Cardiac fibroblast (primary cell): ENCODE measurements at regions not wholly inside any gene's neighbourhood (a gene's known extent, or its start where the extent isn't known, plus 50 kb on each side); places are given as distances from the start of the nearest gene placed in this dataset.

Experiments
- DNase-seq, 2 donors: peaks; one replicate each; pipeline versions ENCODE4 v3.0.0 to v3.0.0-alpha.2; 2010; ENCODE audit warnings: low read depth in 2 of 2
- H3K4me3 ChIP-seq, 2 donors: replicated peaks in 1 of 2; 1 replicate in 1 of 2; 2 replicates in 1 of 2; pipeline ENCODE4 v1.5.1; 2011; ENCODE audit warnings: low read depth in 2 of 2, low read length in 2 of 2, mild to moderate bottlenecking in 2 of 2, moderate library complexity in 1 of 2
- TF ChIP-seq, protein P1 (sequence below): IDR thresholded peaks from one replicate; pipeline ENCODE4 v1.5.1; 2011; ENCODE audit warnings: low read depth, mild to moderate bottlenecking, low read length, inconsistent platforms

DNA sequence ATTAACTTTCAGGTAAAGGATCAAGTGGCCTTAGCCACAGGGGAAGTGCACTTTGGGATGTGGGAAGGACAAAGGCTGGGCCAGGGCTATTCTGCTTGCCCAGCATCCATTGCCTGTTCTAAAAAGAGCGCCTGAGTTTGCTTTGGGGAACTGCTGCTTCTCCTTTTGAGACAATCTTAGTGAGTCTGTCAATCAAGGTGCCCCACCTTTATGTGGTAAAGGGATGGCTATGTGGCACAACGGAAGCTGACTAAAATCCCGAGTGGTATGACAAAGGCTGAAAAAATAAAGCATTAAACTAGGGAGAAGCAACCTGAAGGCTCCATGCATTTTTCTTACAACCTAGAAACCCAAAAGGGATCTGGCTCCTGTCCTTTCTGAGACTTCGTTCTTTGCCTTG, 540.5 kb downstream of the SLC4A3 start:
- TF ChIP-seq, protein P1, sequence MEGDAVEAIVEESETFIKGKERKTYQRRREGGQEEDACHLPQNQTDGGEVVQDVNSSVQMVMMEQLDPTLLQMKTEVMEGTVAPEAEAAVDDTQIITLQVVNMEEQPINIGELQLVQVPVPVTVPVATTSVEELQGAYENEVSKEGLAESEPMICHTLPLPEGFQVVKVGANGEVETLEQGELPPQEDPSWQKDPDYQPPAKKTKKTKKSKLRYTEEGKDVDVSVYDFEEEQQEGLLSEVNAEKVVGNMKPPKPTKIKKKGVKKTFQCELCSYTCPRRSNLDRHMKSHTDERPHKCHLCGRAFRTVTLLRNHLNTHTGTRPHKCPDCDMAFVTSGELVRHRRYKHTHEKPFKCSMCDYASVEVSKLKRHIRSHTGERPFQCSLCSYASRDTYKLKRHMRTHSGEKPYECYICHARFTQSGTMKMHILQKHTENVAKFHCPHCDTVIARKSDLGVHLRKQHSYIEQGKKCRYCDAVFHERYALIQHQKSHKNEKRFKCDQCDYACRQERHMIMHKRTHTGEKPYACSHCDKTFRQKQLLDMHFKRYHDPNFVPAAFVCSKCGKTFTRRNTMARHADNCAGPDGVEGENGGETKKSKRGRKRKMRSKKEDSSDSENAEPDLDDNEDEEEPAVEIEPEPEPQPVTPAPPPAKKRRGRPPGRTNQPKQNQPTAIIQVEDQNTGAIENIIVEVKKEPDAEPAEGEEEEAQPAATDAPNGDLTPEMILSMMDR, result no peak
- no peak for DNase-seq
- no peak overlapping the region for H3K4me3 ChIP-seq

GRCh38 chr2:220168891-220169546, 541.6 kb downstream of the SLC4A3 start:
- H3K4me3 ChIP-seq, result no peak overlapping the region
- no peak for DNase-seq
- TF ChIP-seq, protein P1, result no peak

GRCh38 chr2:220174826-220175225, 547.4 kb downstream of the SLC4A3 start:
- H3K4me3 ChIP-seq, result no peak overlapping the region
- no peak for DNase-seq
- TF ChIP-seq, protein P1, result no peak

DNA sequence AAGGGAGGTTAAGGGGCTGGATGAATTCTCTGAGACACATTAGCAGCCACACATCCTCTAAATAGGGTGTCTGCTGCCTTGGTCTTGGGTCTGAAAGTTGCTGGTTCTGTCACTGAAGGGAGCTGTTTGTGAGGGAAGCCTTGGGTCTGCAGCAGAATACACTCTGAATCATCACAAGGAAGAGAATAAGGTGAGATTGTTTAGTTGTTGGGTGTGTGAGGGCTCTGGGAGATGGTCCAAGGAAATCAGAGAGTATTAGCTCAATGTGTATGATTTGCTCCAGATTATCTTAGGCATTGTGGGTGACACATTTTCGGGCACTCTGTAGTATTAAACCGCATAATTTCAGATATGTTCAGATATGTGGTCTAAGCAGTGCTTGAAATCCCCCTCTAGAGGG, 548.5 kb downstream of the SLC4A3 start:
- TF ChIP-seq, protein P1, result no peak
- no peak overlapping the region for H3K4me3 ChIP-seq
- no peak for DNase-seq

DNA sequence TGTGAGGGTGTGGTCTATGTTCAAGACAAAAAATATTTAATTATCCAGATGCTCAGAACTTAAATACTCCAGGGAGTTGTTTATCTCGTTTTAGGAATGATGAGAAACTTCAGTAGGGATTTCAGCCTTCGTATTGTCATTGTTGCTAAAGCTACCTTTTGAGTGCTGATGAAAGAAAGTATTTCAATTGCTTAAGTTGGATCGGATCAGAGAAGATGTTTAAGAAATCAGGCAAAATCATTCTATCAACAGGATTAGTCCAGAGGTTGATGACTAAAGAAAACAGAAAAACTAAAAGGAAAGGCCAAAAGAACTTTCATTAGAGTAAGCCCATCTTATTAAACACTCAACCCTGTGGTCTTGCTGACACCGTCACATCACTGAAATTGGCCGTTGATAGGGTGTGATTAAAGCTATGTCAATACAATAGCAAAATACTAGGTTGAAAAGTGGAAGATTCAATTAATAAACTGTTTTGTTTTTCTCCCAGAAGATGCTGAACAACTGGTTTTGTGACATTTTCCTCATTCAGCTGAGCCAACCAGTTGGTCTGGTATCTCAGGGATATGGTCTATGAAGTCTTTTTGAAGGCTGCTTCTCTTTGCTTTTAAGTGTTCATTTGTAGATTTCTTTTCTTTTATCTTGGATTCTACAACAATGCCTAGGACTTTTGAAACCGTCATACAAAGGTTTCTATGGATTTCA, 551.7 kb downstream of the SLC4A3 start:
- H3K4me3 ChIP-seq, result no peak overlapping the region
- TF ChIP-seq, protein P1, result no peak
- no peak for DNase-seq

GRCh38 chr2:220181165-220181564, 553.7 kb downstream of the SLC4A3 start:
- H3K4me3 ChIP-seq, result no peak overlapping the region
- no peak for DNase-seq
- TF ChIP-seq, protein P1, result no peak

DNA sequence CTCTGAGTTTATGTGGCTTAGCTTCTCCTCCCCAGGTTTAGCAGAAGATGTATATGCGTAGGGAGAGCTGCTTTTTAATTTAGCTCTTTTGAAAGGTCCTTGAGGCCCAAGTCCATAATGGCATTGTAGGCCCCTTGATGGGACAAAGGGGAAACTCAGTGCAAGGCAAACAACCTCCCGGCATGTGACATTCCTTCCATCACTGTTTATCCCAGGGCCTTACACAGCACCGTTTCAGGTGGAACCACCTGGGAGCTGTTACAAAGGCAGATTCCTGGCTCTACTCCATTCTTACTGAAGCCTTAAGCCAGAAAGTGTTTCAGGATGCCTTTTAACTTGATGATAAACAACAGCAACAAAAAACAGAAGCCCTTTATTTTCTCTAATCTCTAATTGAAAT, 555.4 kb downstream of the SLC4A3 start:
- TF ChIP-seq, protein P1, result no peak

More for the DNA sequence above, 555.4 kb downstream of the SLC4A3 start:
- no peak for DNase-seq
- H3K4me3 ChIP-seq, result no peak overlapping the region
